GM12865 (cell line): ENCODE measurements at regions not wholly inside any gene's neighbourhood (a gene's known extent, or its start where the extent isn't known, plus 50 kb on each side); places are given as distances from the start of the nearest gene placed in this dataset.

ENCODE experiments used
- DNase-seq: peaks from one replicate; pipeline ENCODE4 v3.0.0; 2010; ENCODE audit warnings: low read depth
- H3K4me3 ChIP-seq: 2 replicates; pipeline ENCODE4 v1.5.1; 2011; ENCODE audit warnings: mild to moderate bottlenecking, low read depth, low read length, control low read depth
- TF ChIP-seq, protein P1 (sequence below): IDR thresholded peaks from 2 replicates; pipeline ENCODE4 v1.5.1; 2011; ENCODE audit warnings: low read length, control low read depth, low read depth, inconsistent platforms; ENCODE audit not compliant: insufficient read depth; ENCODE audit errors: missing control alignments

- H3K4me3 ChIP-seq: no peak overlapping the region
- TF ChIP-seq, protein P1, sequence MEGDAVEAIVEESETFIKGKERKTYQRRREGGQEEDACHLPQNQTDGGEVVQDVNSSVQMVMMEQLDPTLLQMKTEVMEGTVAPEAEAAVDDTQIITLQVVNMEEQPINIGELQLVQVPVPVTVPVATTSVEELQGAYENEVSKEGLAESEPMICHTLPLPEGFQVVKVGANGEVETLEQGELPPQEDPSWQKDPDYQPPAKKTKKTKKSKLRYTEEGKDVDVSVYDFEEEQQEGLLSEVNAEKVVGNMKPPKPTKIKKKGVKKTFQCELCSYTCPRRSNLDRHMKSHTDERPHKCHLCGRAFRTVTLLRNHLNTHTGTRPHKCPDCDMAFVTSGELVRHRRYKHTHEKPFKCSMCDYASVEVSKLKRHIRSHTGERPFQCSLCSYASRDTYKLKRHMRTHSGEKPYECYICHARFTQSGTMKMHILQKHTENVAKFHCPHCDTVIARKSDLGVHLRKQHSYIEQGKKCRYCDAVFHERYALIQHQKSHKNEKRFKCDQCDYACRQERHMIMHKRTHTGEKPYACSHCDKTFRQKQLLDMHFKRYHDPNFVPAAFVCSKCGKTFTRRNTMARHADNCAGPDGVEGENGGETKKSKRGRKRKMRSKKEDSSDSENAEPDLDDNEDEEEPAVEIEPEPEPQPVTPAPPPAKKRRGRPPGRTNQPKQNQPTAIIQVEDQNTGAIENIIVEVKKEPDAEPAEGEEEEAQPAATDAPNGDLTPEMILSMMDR: no peak
- DNase-seq: no peak
These were observed 216.6 kb downstream of the HRH4 start for GRCh38 chr18:24677011-24677410.

GRCh38 chr18:24678107-24678506 is 217.7 kb downstream of the HRH4 start:
- no peak overlapping the region for H3K4me3 ChIP-seq
- TF ChIP-seq, protein P1: no peak
- no peak for DNase-seq

DNA sequence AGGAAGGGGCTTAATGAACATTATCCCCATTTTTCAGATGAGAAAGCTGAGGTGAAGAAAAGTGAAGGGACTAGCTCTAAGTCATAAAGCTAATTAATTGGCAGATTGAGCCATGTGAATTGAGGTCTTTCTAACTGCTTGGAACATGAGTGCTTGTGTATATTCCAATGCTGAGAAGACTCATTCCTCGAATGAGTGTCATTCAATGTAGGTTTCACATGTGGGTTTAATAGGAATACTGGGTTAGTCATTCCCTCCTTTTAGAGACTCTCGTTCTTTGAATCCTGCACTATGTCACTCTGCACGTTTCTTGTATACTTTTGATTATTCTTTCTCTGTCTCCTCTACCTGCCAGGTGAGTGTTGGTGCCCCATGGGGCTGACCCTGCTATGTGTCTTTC is 218.2 kb downstream of the HRH4 start:
- no peak for DNase-seq
- H3K4me3 ChIP-seq: no peak overlapping the region
- TF ChIP-seq, protein P1: no peak

GRCh38 chr18:24679062-24679461 is 218.6 kb downstream of the HRH4 start:
- DNase-seq: no peak
- H3K4me3 ChIP-seq: no peak overlapping the region
- TF ChIP-seq, protein P1: no peak

- no peak overlapping the region for H3K4me3 ChIP-seq
- TF ChIP-seq, protein P1: no peak
- no peak for DNase-seq
These were observed 223.5 kb downstream of the HRH4 start for GRCh38 chr18:24683925-24684324.

DNA sequence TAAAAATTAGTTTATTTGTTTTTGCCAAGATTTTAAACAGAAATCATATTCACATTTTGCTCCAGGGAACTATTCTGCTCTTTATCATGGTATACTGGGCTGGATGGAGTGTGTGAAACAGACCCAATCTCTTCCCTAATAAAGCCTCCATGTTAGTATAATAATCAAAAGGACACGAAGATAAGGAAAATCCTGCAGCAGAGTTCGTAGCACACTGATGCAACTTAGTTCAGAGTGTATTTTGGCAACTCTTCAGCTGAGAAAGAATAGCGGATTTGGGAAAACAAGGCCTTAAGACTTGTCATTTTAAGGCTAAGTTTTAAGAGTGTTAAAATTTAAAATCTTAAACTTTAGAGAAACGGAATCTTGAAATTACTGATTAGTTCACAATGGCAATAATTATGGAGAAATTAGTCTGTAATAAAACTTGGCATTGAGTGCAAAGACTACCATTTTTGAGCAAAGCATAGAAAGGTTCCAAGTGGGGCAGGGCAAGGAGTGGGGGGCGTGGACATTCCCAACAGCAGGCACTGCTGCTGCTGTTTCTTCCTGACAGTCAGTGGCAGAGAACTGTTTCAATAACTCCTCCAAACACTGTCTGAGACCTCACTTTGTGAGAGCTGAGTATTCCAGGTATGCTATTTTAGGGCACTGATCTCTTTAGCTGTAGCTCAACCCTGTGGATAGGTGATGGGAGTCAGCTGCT is 225.0 kb downstream of the HRH4 start:
- no peak overlapping the region for H3K4me3 ChIP-seq
- no peak for DNase-seq
- TF ChIP-seq, protein P1: no peak

DNA sequence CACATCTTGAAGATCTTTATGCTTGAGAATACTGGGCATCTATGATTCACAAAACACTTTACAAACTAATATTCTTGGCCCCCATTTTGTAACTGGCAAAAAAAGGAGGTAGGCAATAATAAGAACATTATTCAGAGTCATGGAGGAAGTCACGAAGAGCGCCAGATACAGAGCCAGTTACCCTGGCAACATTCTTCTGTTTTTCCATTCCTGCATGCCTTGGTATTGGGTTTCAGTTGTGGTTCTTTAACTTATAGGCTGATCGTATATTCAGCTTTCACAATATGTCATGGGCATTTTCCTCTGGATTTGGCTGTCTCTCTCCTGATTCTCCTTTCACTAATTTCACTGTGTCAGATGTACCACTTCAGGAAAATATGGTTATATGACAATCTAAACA is 234.7 kb downstream of the HRH4 start:
- TF ChIP-seq, protein P1: no peak
- H3K4me3 ChIP-seq: no peak overlapping the region
- no peak for DNase-seq
